ENCODE measurements at regions not wholly inside any gene's neighbourhood (a gene's known extent, or its start where the extent isn't known, plus 50 kb on each side); places are given as distances from the start of the nearest gene placed in this dataset.

GRCh38 chr16:6955303-6955702, 377.3 kb upstream of the RBFOX1 start:
- TF ChIP-seq L3MBTL2 (conservative IDR thresholded peaks at IDR 0.05): no peak
- TF ChIP-seq SP1 (IDR thresholded peaks at IDR 0.05): no peak
- TF ChIP-seq SUZ12 (IDR thresholded peaks at IDR 0.05): no peak
- no peak for TF ChIP-seq TARDBP (IDR thresholded peaks at IDR 0.05)
- TF ChIP-seq ZNF384 (IDR thresholded peaks at IDR 0.05): no peak
- TF ChIP-seq FOXA1 (IDR thresholded peaks at IDR 0.05): no peak
- TF ChIP-seq FOXK2 (IDR thresholded peaks at IDR 0.05): no peak
